Gastrocnemius medialis (tissue), 4 donors: ENCODE measurements at regions not wholly inside any gene's neighbourhood (a gene's known extent, or its start where the extent isn't known, plus 50 kb on each side); places are given as distances from the start of the nearest gene placed in this dataset.

Source experiments
- POLR2A ChIP-seq, 2 donors: fragments of 450-650 bp; IDR thresholded peaks; one replicate each; pipeline ENCODE4 v1.6.1; 2017; ENCODE audit warnings: antibody characterized with exemption in 2 of 2, mild to moderate bottlenecking in 2 of 2, moderate library complexity in 2 of 2
- TF ChIP-seq, protein P1 (sequence below), 5 experiments: fragments of 450-650 bp in 3 of 5; fragments of 200-600 bp in 2 of 5; sonication (generic) in 2 of 5; IDR thresholded peaks in 4 of 5; conservative IDR thresholded peaks in 1 of 5; 1 replicate in 4 of 5; 2 replicates in 1 of 5; pipeline ENCODE4 v1.5.1; 2016 to 2019; ENCODE audit warnings: antibody characterized with exemption in 5 of 5, mild to moderate bottlenecking in 3 of 5, moderate library complexity in 3 of 5

DNA sequence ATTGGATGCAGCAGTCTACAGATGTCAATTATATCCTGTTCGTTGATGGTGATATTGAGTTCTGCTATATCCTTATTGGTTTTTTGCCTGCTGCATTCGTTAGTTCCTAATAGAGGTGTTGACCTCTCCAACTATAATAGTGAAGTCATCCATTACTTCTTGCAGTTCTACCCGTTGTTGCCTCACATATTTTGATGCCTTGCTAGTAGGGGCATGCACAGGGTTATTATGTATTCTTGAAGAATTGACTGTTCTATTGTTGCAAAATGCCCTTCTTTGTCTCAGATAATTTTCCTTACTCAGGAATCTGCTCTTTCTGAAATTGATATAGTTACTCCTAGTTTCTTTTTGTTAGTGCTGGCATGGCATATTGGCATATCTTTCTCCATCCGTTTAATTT lies 140.1 kb upstream of the INHBA start:
- no peak for TF ChIP-seq POLR2A (IDR thresholded peaks at IDR 0.05)
- TF ChIP-seq, protein P1, sequence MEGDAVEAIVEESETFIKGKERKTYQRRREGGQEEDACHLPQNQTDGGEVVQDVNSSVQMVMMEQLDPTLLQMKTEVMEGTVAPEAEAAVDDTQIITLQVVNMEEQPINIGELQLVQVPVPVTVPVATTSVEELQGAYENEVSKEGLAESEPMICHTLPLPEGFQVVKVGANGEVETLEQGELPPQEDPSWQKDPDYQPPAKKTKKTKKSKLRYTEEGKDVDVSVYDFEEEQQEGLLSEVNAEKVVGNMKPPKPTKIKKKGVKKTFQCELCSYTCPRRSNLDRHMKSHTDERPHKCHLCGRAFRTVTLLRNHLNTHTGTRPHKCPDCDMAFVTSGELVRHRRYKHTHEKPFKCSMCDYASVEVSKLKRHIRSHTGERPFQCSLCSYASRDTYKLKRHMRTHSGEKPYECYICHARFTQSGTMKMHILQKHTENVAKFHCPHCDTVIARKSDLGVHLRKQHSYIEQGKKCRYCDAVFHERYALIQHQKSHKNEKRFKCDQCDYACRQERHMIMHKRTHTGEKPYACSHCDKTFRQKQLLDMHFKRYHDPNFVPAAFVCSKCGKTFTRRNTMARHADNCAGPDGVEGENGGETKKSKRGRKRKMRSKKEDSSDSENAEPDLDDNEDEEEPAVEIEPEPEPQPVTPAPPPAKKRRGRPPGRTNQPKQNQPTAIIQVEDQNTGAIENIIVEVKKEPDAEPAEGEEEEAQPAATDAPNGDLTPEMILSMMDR (IDR thresholded peaks at IDR 0.05 in 4 of 5, conservative IDR thresholded peaks at IDR 0.05 in 1 of 5), result no peak
